Ovary (tissue), 7 donors: ENCODE measurements at regions not wholly inside any gene's neighbourhood (a gene's known extent, or its start where the extent isn't known, plus 50 kb on each side); places are given as distances from the start of the nearest gene placed in this dataset.

Experiments used
- DNase-seq, 5 donors: peaks; one replicate each; pipeline ENCODE4 v3.0.0-alpha.2; 2019 to 2020
- H3K27ac ChIP-seq, 2 donors: fragments of 200-600 bp; one replicate each; pipeline versions ENCODE4 v1.5.1 to v1.8.0; 2019 to 2022
- H3K27me3 ChIP-seq: fragments of 200-600 bp; one replicate; pipeline ENCODE4 v1.8.0; 2022
- H3K36me3 ChIP-seq: fragments of 200-600 bp; sonication (generic); one replicate; pipeline ENCODE4 v1.5.1; 2019
- H3K4me1 ChIP-seq: one replicate; pipeline ENCODE4 v1.8.1; 2013; ENCODE audit warnings: mild to moderate bottlenecking, moderate library complexity; ENCODE audit not compliant: insufficient read depth
- H3K4me3 ChIP-seq: fragments of 200-600 bp; sonication (generic); one replicate; pipeline ENCODE4 v1.5.1; 2017
- H3K9me3 ChIP-seq, 2 donors: fragments of 200-600 bp in 1 of 2; sonication (generic) in 1 of 2; one replicate each; pipeline versions ENCODE4 v1.5.1 to v1.8.1; 2013 to 2019; ENCODE audit warnings: mild to moderate bottlenecking in 1 of 2, moderate library complexity in 1 of 2
- EP300 ChIP-seq: sonication (generic); formaldehyde crosslinking; IDR thresholded peaks from one replicate; pipeline ENCODE4 v1.6.1; 2017; ENCODE audit warnings: antibody characterized with exemption
- POLR2A ChIP-seq: fragments of 450-650 bp; IDR thresholded peaks from one replicate; pipeline ENCODE4 v1.6.1; 2017; ENCODE audit warnings: antibody characterized with exemption, mild to moderate bottlenecking, moderate library complexity
- WGBS, 3 donors: extraction: QIAGEN DNeasy Blood & Tissue Kit in 1 of 3; methylation state at CpG; one replicate each; pipeline versions ENCODE4 v1.1.5 to v1.1.7; 2013 to 2017; 5-methylcytosine and 5-hydroxymethylcytosine counted together
- intact Hi-C, 4 donors: fragments of 100-400 bp; cut with DNase I; formaldehyde crosslinking; loops; one replicate each; pipeline versions ENCODE4 v1.11.0 to v1.15.1; 2022 to 2023
- TF ChIP-seq, protein P1 (sequence below), 3 donors: fragments of 450-650 bp in 2 of 3; fragments of 200-600 bp in 1 of 3; IDR thresholded peaks; one replicate each; pipeline versions ENCODE4 v1.5.1 to v1.8.0; 2016 to 2022; ENCODE audit warnings: antibody characterized with exemption in 3 of 3, mild to moderate bottlenecking in 1 of 3
- donor health status: DM: no; HTN: no; CAD: no; lungs with moderate emphysema.
- donor health status: DM: no; HTN: no; CAD: no.
- donor health status: Bipolar disorder and iron deficiency.
- donor health status: DM: no; HTN: no; CAD: no.
- donor health status: DM: yes; HTN: yes; CAD: no.

DNA sequence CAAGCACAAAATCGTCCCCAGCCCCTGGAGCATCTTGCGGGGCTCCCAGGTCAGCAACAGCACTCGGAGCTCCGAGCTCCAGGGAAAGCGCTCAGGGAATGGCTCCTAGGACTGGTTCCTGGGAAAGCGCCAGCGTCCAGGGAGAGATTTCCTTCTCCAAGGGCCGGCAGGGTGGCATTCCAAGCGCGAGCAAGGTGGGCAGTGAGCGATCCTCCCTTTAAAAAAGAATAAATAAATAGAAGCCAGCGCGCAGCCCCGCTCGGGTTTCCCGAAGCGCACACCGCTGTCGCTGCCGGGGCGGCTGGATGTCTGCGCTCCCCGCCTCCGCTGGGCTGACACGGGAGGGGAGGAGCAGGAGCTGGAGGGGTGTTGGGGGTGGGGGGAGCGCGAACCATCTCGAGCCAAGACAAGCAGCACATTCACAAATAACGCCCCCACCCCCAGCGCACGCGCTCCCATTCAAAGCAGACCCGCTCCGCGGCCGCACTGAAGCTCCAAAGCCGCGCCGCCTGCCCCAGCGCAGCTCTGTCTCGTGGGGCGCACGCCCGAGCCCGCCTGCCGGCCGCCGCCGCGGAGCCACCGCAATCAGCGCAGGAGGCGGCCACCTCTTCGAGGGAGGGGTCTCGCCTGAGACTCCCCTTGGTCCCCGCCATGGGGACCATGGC is 327.4 kb downstream of the SH3GL2 start:
- intact Hi-C loops: no loop called here
- Histone ChIP-seq H3K27me3 (no peaks in the 10 kb centered on the region), H3K9me3 (no peaks in the 10 kb centered on the region), H3K27ac (peak overlapping the region in 1 of 2 donors; percentile 4), H3K4me3 (peak overlapping the region; percentile 49), H3K4me1 (peaks cover 4% of the 10 kb centered on the region), H3K36me3 (no peaks in the 10 kb centered on the region)
- peak in 4 of 5 donors; percentile 23 to 43 (median 36) for DNase-seq
- TF ChIP-seq, protein P1, sequence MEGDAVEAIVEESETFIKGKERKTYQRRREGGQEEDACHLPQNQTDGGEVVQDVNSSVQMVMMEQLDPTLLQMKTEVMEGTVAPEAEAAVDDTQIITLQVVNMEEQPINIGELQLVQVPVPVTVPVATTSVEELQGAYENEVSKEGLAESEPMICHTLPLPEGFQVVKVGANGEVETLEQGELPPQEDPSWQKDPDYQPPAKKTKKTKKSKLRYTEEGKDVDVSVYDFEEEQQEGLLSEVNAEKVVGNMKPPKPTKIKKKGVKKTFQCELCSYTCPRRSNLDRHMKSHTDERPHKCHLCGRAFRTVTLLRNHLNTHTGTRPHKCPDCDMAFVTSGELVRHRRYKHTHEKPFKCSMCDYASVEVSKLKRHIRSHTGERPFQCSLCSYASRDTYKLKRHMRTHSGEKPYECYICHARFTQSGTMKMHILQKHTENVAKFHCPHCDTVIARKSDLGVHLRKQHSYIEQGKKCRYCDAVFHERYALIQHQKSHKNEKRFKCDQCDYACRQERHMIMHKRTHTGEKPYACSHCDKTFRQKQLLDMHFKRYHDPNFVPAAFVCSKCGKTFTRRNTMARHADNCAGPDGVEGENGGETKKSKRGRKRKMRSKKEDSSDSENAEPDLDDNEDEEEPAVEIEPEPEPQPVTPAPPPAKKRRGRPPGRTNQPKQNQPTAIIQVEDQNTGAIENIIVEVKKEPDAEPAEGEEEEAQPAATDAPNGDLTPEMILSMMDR (IDR thresholded peaks at IDR 0.05): no peak
- TF ChIP-seq POLR2A (no peak), EP300 (no peak)
- WGBS, 3 donors: 0 to 3% (median 1%) methylated on average over 48 to 56 of the region's 56 CpGs

DNA sequence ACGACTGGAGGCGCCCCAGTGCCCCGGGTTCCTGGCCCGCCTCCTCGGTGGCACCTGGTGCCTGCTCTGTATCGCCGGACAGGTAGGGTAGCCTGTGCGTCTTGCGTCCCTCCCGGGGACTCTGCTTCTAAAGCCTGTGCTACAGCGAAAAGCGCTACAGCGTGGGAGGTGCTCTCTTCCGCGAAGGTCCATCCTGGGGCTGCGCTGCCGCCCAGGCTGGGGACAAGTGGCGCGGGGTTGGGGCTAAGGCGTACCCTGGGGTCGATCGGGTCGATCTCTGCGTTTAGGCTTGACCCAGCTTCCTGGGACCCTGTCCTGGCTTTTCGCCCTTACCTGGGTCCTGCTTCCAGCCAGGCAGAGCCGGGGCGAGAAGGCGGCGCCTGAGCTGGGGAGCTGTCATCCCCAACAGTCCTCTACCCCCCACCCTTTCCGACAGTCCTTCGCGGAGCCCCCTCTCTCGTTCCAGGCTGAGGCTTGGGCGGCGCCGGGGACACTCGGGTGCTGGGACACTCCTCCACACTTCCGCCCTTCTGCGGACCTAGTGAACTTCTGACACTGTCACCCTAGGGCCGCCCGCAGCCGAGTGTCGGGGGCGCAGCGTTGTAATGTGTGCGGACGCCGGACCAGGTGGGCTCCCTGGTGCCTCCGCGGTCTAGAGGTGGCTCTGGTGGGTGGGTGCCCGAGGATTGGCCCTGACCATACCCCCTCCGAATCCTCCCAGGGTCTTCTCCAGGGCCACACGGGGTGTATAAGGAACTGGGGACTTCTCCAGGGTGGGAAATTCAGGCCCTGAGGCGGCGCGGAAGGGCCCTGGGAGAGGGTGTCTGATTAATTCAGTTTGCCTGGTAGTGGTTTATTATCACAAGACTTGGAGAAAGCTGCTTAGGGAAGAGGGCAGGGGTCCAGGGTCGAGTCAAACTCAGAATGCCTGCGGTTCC is 328.2 kb downstream of the SH3GL2 start:
- Histone ChIP-seq H3K9me3 (no peaks in the 10 kb centered on the region), H3K4me1 (peaks cover 4% of the 10 kb centered on the region), H3K27ac (peak overlapping the region; percentile 4 to 40), H3K4me3 (peak overlapping the region; percentile 49), H3K27me3 (no peaks in the 10 kb centered on the region), H3K36me3 (no peaks in the 10 kb centered on the region)
- intact Hi-C loops: no loop called here
- TF ChIP-seq EP300 (no peak), POLR2A (no peak)
- TF ChIP-seq, protein P1 (IDR thresholded peaks at IDR 0.05): no peak
- 1 to 2% (median 2%) methylated on average over 48 to 58 of the region's 58 CpGs for WGBS, 3 donors
- peak in 4 of 5 donors; percentile 12 to 33 (median 18) for DNase-seq

DNA sequence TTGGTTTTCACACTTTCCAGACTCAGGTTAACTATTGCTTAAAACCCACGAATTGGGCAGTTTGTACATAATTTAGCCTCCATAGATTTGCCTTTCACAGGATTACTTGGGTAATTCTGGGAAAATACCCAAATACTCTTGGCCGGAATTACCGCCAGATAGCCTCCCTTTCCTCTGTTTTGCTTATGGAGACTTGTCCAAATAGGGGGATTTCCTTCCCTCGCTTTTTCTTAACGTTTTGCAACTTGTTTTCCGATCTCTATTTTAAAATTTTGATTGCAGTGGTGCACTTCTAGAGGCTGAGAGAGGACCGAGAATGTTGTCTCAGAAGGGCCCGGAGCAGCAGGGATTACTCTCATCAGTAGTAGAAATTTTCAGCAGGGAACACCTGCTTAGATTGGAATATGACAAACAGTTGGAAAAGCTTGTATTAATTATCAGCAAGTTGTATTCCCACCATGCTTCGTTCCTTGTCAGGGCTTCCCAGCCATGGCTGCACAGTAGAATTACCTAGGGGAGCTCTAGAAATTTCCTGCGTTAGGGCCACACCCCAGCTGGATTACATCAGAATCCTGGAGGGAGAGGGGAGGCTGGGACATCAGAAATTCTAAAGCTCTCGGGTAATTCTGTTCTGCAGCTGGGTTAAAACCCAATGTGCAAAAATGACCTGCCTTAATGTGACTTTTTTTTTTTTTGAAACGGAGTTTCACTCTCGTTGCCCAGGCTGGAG is 329.1 kb downstream of the SH3GL2 start:
- Histone ChIP-seq H3K27ac (no peak overlapping the region), H3K9me3 (no peaks in the 10 kb centered on the region)
- TF ChIP-seq, protein P1 (IDR thresholded peaks at IDR 0.05): no peak
- TF ChIP-seq EP300: no peak
- no peak for TF ChIP-seq POLR2A

DNA sequence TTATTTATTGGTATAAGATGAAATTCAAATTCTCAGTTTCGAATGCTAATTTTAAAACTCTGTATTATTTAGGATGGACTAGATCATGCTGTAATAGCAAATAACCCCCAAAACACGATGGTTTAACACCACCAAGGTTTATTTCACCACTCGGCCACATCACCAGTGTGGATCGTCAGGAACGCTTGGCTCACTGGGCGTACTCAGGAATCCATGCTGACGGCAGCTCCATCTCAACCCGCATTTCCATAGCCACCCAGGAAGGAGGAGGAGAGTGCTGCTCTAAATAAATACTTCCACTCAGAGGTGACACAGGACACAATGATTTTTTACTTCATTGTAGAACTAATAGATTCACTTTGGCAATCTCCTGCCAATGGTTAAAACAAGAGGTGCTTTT is 347.4 kb downstream of the SH3GL2 start:
- WGBS, 3 donors: 88 to 92% (median 90%) methylated on average over 8 of the region's 8 CpGs
- H3K4me1 ChIP-seq: no peaks in the 10 kb centered on the region
- H3K4me3 ChIP-seq: no peak overlapping the region
- no peaks in the 10 kb centered on the region for H3K9me3 ChIP-seq
- H3K27ac ChIP-seq: no peak overlapping the region
- intact Hi-C loops: no loop called here
- no peak for DNase-seq
- TF ChIP-seq, protein P1 (IDR thresholded peaks at IDR 0.05): no peak
- TF ChIP-seq EP300 (no peak), POLR2A (no peak)
- no peaks in the 10 kb centered on the region for H3K36me3 ChIP-seq
- H3K27me3 ChIP-seq: no peaks in the 10 kb centered on the region

More for the DNA sequence above, 329.1 kb downstream of the SH3GL2 start:
- WGBS, 3 donors: 16 to 24% (median 19%) methylated on average over 13 of the region's 13 CpGs
- DNase-seq: peak in 1 of 5 donors; percentile 19
- Histone ChIP-seq H3K36me3 (no peaks in the 10 kb centered on the region), H3K4me3 (peak overlapping the region; percentile 49), H3K27me3 (no peaks in the 10 kb centered on the region), H3K4me1 (peaks cover 4% of the 10 kb centered on the region)
- intact Hi-C loops: no loop called here
